Neural progenitor cell (in vitro differentiated cells): ENCODE measurements at regions not wholly inside any gene's neighbourhood (a gene's known extent, or its start where the extent isn't known, plus 50 kb on each side); places are given as distances from the start of the nearest gene placed in this dataset.

Experiments
- DNase-seq: peaks from one replicate; pipeline ENCODE4 v3.0.0-alpha.2; 2016; ENCODE audit warnings: low spot score
- H2AFZ ChIP-seq: fragments of 200-600 bp; sonication (generic); replicated peaks from 2 replicates; pipeline ENCODE4 v1.6.1; 2016; ENCODE audit warnings: antibody characterized with exemption
- H3F3A ChIP-seq: fragments of 200-600 bp; sonication (generic); 2 replicates; pipeline ENCODE4 v1.6.1; 2016; ENCODE audit warnings: antibody characterized with exemption, low read depth
- H3K27ac ChIP-seq: fragments of 200-600 bp; sonication (generic); 2 replicates; pipeline ENCODE4 v1.5.1; 2016; ENCODE audit warnings: mild to moderate bottlenecking
- H3K27me3 ChIP-seq: fragments of 200-600 bp; sonication (generic); 2 replicates; pipeline ENCODE4 v1.6.1; 2016; ENCODE audit warnings: mild to moderate bottlenecking, moderate library complexity
- H3K36me3 ChIP-seq: fragments of 200-600 bp; sonication (generic); 2 replicates; pipeline ENCODE4 v1.5.1; 2016
- H3K4me1 ChIP-seq: fragments of 200-600 bp; sonication (generic); 2 replicates; pipeline ENCODE4 v1.6.1; 2016; ENCODE audit warnings: mixed run types
- H3K4me2 ChIP-seq: fragments of 200-600 bp; sonication (generic); 2 replicates; pipeline ENCODE4 v1.6.1; 2016
- H3K4me3 ChIP-seq: fragments of 200-600 bp; sonication (generic); 2 replicates; pipeline ENCODE4 v1.5.1; 2016
- H3K79me2 ChIP-seq: fragments of 200-600 bp; sonication (generic); 2 replicates; pipeline ENCODE4 v1.6.1; 2016; ENCODE audit warnings: low read depth
- H3K9ac ChIP-seq: fragments of 200-600 bp; sonication (generic); 2 replicates; pipeline ENCODE4 v1.6.1; 2016
- H3K9me3 ChIP-seq: fragments of 200-600 bp; sonication (generic); 2 replicates; pipeline ENCODE4 v1.5.1; 2016; ENCODE audit warnings: low read depth
- H4K20me1 ChIP-seq: fragments of 200-600 bp; sonication (generic); 2 replicates; pipeline ENCODE4 v1.6.1; 2016; ENCODE audit warnings: low read depth
- H3K27ac Mint-ChIP-seq: 3 replicates; pipeline ENCODE4 v1.8.0; 2021; ENCODE audit warnings: mixed read lengths
- H3K27me3 Mint-ChIP-seq: 2 replicates; pipeline ENCODE4 v1.8.0; 2022; ENCODE audit warnings: low read depth, mild to moderate bottlenecking, inconsistent platforms, moderate library complexity, mixed read lengths; ENCODE audit not compliant: insufficient read depth
- H3K36me3 Mint-ChIP-seq: 3 replicates; pipeline ENCODE4 v1.8.0; 2021; ENCODE audit warnings: mixed read lengths
- H3K4me1 Mint-ChIP-seq: 3 replicates; pipeline ENCODE4 v1.8.0; 2021; ENCODE audit warnings: mixed read lengths
- H3K4me3 Mint-ChIP-seq: 3 replicates; pipeline ENCODE4 v1.8.0; 2021; ENCODE audit warnings: mild to moderate bottlenecking, moderate library complexity, mixed read lengths
- H3K9me3 Mint-ChIP-seq: 3 replicates; pipeline ENCODE4 v1.8.0; 2020; ENCODE audit warnings: mixed read lengths
- EZH2 ChIP-seq: fragments of 200-600 bp; sonication (generic); IDR thresholded peaks from 2 replicates; pipeline ENCODE4 v1.6.1; 2017; ENCODE audit warnings: antibody characterized with exemption, mild to moderate bottlenecking, moderate library complexity
- EZH2phosphoT487 ChIP-seq: fragments of 200-600 bp; sonication (generic); IDR thresholded peaks from 2 replicates; pipeline ENCODE4 v1.6.1; 2017; ENCODE audit warnings: antibody characterized with exemption
- TF ChIP-seq, protein P1 (sequence below): fragments of 200-600 bp; sonication (generic); IDR thresholded peaks from 2 replicates; pipeline ENCODE4 v1.5.1; 2017; ENCODE audit warnings: antibody characterized with exemption, mild to moderate bottlenecking

DNA sequence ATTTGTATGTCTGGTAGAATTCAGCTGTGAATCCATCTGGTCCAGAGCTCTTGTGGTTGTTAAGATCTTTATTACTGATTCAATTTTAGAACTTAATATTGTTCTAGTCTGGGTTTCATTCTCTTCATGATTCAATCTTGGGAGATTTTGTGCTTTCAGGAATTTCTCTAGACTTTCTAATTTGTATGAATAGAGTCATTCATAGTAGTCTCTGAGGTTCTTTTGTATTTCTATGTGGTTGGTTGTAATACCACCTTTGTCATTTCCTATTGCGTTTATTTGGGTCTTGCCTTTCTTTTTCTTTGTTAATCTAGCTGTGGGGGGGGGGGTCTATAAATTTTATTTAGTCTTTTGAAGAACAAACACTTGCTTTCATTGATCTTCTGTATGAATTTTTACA lies 824.8 kb upstream of the GALNTL6 start:
- Histone ChIP-seq H3F3A (no peaks in the 10 kb centered on the region), H3K4me1 (no peaks in the 10 kb centered on the region), H2AFZ (no peak overlapping the region), H3K27me3 (no peaks in the 10 kb centered on the region), H3K9ac (no peak overlapping the region), H3K9me3 (no peaks in the 10 kb centered on the region), H3K79me2 (no peaks in the 10 kb centered on the region), H3K27ac (no peak overlapping the region), H3K36me3 (peaks cover 3% of the 10 kb centered on the region), H4K20me1 (no peaks in the 10 kb centered on the region), H3K4me3 (no peak overlapping the region), H3K4me2 (no peak overlapping the region)
- Mint-ChIP-seq H3K36me3 (no peaks in the 10 kb centered on the region), H3K27me3 (peaks cover 2% of the 10 kb centered on the region), H3K27ac (no peak overlapping the region), H3K4me1 (no peaks in the 10 kb centered on the region), H3K4me3 (no peak overlapping the region), H3K9me3 (peaks cover 9% of the 10 kb centered on the region)
- no peak for DNase-seq
- TF ChIP-seq, protein P1, sequence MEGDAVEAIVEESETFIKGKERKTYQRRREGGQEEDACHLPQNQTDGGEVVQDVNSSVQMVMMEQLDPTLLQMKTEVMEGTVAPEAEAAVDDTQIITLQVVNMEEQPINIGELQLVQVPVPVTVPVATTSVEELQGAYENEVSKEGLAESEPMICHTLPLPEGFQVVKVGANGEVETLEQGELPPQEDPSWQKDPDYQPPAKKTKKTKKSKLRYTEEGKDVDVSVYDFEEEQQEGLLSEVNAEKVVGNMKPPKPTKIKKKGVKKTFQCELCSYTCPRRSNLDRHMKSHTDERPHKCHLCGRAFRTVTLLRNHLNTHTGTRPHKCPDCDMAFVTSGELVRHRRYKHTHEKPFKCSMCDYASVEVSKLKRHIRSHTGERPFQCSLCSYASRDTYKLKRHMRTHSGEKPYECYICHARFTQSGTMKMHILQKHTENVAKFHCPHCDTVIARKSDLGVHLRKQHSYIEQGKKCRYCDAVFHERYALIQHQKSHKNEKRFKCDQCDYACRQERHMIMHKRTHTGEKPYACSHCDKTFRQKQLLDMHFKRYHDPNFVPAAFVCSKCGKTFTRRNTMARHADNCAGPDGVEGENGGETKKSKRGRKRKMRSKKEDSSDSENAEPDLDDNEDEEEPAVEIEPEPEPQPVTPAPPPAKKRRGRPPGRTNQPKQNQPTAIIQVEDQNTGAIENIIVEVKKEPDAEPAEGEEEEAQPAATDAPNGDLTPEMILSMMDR = no peak
- TF ChIP-seq EZH2 (no peak), EZH2phosphoT487 (no peak)

DNA sequence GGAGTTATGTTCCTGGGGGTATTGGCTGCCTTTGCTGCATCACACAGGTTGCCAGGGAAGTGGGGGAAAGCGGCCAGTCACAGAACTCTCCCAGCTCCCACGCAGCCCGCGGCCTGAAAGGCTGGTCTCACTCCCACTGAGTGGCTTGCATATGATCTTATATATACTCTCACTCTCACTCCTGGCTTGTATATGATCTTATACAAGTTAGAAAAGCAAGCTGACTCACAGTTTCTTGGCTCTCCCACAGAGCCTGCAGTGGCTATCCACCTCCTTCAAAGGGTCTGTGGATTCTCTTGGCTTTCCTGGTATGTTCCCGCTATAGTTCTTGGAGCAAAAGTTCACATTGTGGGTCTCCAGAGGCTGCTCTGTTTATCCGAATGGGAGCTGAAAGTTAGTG lies 833.5 kb upstream of the GALNTL6 start:
- H3K4me1 ChIP-seq = no peaks in the 10 kb centered on the region
- no peaks in the 10 kb centered on the region for H3F3A ChIP-seq
- no peaks in the 10 kb centered on the region for H3K79me2 ChIP-seq
- no peaks in the 10 kb centered on the region for H3K4me1 Mint-ChIP-seq
- peak overlapping the region; percentile 50 for H2AFZ ChIP-seq
- no peak overlapping the region for H3K27ac Mint-ChIP-seq
- no peaks in the 10 kb centered on the region for H3K9me3 ChIP-seq
- no peaks in the 10 kb centered on the region for H4K20me1 ChIP-seq
- H3K4me3 ChIP-seq = no peak overlapping the region
- no peak overlapping the region for H3K27ac ChIP-seq
- no peak overlapping the region for H3K4me3 Mint-ChIP-seq
- H3K36me3 ChIP-seq = peaks cover 3% of the 10 kb centered on the region
- no peak for TF ChIP-seq EZH2phosphoT487
- TF ChIP-seq, protein P1 = no peak
- no peak for TF ChIP-seq EZH2
- no peak overlapping the region for H3K9ac ChIP-seq
- no peak overlapping the region for H3K4me2 ChIP-seq
- no peak for DNase-seq
- H3K36me3 Mint-ChIP-seq = no peaks in the 10 kb centered on the region
- H3K27me3 Mint-ChIP-seq = no peaks in the 10 kb centered on the region
- H3K9me3 Mint-ChIP-seq = peaks cover 4% of the 10 kb centered on the region
- H3K27me3 ChIP-seq = no peaks in the 10 kb centered on the region

DNA sequence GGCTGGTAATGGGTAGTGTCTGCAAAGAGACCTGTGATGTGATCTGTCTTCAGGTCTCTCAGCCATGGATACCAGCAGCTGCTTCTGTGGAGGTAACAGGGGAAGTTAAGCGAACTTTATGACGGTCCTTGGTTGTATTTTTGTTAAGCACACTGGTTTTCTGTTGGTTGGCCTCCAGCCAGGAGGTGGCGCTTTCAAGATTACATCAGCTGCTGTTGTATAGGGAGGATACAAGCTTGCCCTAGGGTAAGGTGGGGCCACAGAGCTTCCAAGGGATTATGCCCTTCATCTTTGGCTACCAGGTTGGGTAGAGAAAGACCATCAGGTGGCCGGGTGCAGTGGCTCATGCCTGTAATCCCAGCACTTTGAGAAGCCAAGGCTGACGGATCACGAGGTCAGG lies 834.2 kb upstream of the GALNTL6 start:
- Histone ChIP-seq H3K4me3 (no peak overlapping the region), H2AFZ (no peak overlapping the region), H3K9me3 (no peaks in the 10 kb centered on the region), H3K4me2 (no peak overlapping the region), H3K9ac (no peak overlapping the region), H4K20me1 (no peaks in the 10 kb centered on the region), H3K27me3 (no peaks in the 10 kb centered on the region), H3K4me1 (no peaks in the 10 kb centered on the region), H3K79me2 (no peaks in the 10 kb centered on the region), H3K36me3 (peaks cover under 1% of the 10 kb centered on the region), H3F3A (no peaks in the 10 kb centered on the region), H3K27ac (no peak overlapping the region)
- no peak overlapping the region for H3K27ac Mint-ChIP-seq
- H3K27me3 Mint-ChIP-seq = no peaks in the 10 kb centered on the region
- H3K36me3 Mint-ChIP-seq = no peaks in the 10 kb centered on the region
- no peak for DNase-seq
- no peaks in the 10 kb centered on the region for H3K4me1 Mint-ChIP-seq
- H3K4me3 Mint-ChIP-seq = no peak overlapping the region
- peaks cover 4% of the 10 kb centered on the region for H3K9me3 Mint-ChIP-seq
- no peak for TF ChIP-seq EZH2phosphoT487
- TF ChIP-seq, protein P1 = peak; percentile 6

DNA sequence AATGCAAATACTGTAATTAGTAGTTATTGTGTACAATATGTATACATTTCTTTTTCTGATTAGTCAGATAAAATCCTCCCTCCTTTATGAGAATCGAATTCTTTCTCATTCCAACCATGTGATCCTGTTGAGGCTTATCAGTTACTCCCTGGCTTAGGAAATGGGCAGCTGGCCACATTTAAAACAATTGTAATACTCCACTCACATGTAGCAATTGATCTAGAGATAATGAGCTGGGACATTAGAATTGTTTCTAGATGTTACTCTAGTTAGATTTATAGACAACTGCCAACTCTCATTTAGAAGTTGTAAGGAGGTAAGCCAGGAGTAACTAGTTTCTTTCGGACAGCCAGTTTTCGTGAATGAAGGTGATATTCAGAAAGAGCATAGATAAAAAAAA lies 859.3 kb upstream of the AADAT start:
- H3F3A ChIP-seq = no peaks in the 10 kb centered on the region
- no peaks in the 10 kb centered on the region for H4K20me1 ChIP-seq
- Mint-ChIP-seq H3K9me3 (no peaks in the 10 kb centered on the region), H3K36me3 (no peaks in the 10 kb centered on the region), H3K4me3 (no peak overlapping the region), H3K27ac (no peak overlapping the region), H3K27me3 (no peaks in the 10 kb centered on the region), H3K4me1 (no peaks in the 10 kb centered on the region)
- H3K36me3 ChIP-seq = no peaks in the 10 kb centered on the region
- no peaks in the 10 kb centered on the region for H3K27me3 ChIP-seq
- H3K4me2 ChIP-seq = no peak overlapping the region
- H3K79me2 ChIP-seq = no peaks in the 10 kb centered on the region
- no peaks in the 10 kb centered on the region for H3K4me1 ChIP-seq
- no peaks in the 10 kb centered on the region for H3K9me3 ChIP-seq
- DNase-seq = no peak
- H2AFZ ChIP-seq = no peak overlapping the region
- no peak overlapping the region for H3K27ac ChIP-seq
- no peak overlapping the region for H3K9ac ChIP-seq
- H3K4me3 ChIP-seq = no peak overlapping the region
- TF ChIP-seq, protein P1 = no peak
- no peak for TF ChIP-seq EZH2
- TF ChIP-seq EZH2phosphoT487 = no peak
